HG03108 (cell line): ENCODE measurements at regions not wholly inside any gene's neighbourhood (a gene's known extent, or its start where the extent isn't known, plus 50 kb on each side); places are given as distances from the start of the nearest gene placed in this dataset.

Source experiments
- ATAC-seq: cut with Tn5 transposase; IDR thresholded peaks from one replicate; pipeline ENCODE4 v1.9.1; 2021; ENCODE audit warnings: moderate library complexity; ENCODE audit not compliant: unreplicated experiment

DNA sequence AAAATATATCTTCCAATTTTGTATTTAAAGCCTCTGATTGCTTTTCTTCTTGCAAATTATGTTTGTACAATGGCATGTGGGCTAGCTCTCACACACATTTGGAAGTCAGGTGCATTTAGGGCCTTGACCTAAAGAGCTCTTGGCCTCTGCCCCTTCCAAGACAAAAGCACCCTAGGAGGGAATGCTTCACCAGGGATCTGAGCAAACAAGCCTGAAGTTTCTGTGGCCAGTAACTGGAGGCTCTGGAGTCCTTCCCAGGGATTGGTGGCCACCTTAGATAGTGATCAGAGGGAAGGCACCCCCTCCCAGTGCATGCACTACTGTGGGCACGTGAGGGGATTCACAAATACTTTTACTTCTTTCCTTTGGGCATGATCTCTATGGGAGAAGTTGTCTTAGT lies 60.3 kb upstream of the DIPK2B start:
- no peak for ATAC-seq

- ATAC-seq = no peak
These were observed 58.2 kb upstream of the DIPK2B start for GRCh38 chrX:45258731-45259402.
